Endodermal cell (in vitro differentiated cells): ENCODE measurements at regions not wholly inside any gene's neighbourhood (a gene's known extent, or its start where the extent isn't known, plus 50 kb on each side); places are given as distances from the start of the nearest gene placed in this dataset.

Experiments used
- DNase-seq: peaks from one replicate; pipeline ENCODE4 v3.0.0-alpha.2; 2017
- H3K27ac ChIP-seq: 2 replicates; pipeline ENCODE4 v1.5.1; 2013; ENCODE audit warnings: mild to moderate bottlenecking, low read depth, low read length, moderate library complexity
- H3K27me3 ChIP-seq: 2 replicates; pipeline ENCODE4 v1.6.1; 2013; ENCODE audit warnings: mild to moderate bottlenecking, low read length, moderate library complexity; ENCODE audit not compliant: insufficient read depth, control insufficient read depth, poor library complexity, severe bottlenecking
- H3K36me3 ChIP-seq: 2 replicates; pipeline ENCODE4 v1.7.0; 2013; ENCODE audit warnings: mild to moderate bottlenecking, low read length, moderate library complexity; ENCODE audit not compliant: control insufficient read depth, insufficient read depth
- H3K4me1 ChIP-seq: one replicate; pipeline ENCODE4 v1.7.0; 2013; ENCODE audit warnings: low read length; ENCODE audit not compliant: control insufficient read depth, insufficient read depth
- H3K4me3 ChIP-seq: 2 replicates; pipeline ENCODE4 v1.5.1; 2013; ENCODE audit warnings: mild to moderate bottlenecking, low read length, moderate library complexity
- H3K9ac ChIP-seq: 2 replicates; pipeline ENCODE4 v1.6.1; 2013; ENCODE audit warnings: mild to moderate bottlenecking, low read length, moderate library complexity; ENCODE audit not compliant: poor library complexity, severe bottlenecking; ENCODE audit errors: extremely low read depth
- H3K9me3 ChIP-seq: 2 replicates; pipeline ENCODE4 v1.6.1; 2013; ENCODE audit warnings: mild to moderate bottlenecking, low read length, moderate library complexity; ENCODE audit not compliant: control insufficient read depth
- H3K27ac Mint-ChIP-seq: 2 replicates; pipeline ENCODE4 v1.8.0; 2020; ENCODE audit warnings: mixed read lengths
- H3K27me3 Mint-ChIP-seq: 2 replicates; pipeline ENCODE4 v1.8.0; 2021; ENCODE audit warnings: mild to moderate bottlenecking, mixed read lengths; ENCODE audit not compliant: insufficient read depth
- H3K36me3 Mint-ChIP-seq: 2 replicates; pipeline ENCODE4 v1.8.0; 2020; ENCODE audit warnings: low read depth, mixed read lengths
- H3K4me1 Mint-ChIP-seq: 2 replicates; pipeline ENCODE4 v1.8.0; 2020; ENCODE audit warnings: mixed read lengths
- H3K4me3 Mint-ChIP-seq: 2 replicates; pipeline ENCODE4 v1.8.0; 2020; ENCODE audit warnings: mild to moderate bottlenecking, moderate library complexity, mixed read lengths
- H3K9me3 Mint-ChIP-seq: 2 replicates; pipeline ENCODE4 v1.8.0; 2020; ENCODE audit warnings: mild to moderate bottlenecking, mixed read lengths
- WGBS, 2 experiments: methylation state at CpG; one replicate each; pipeline versions ENCODE4 v1.1.5 to v1.1.7; 2013; ENCODE audit warnings: missing lambda C conversion rate in 2 of 2, mixed read lengths in 1 of 2; ENCODE audit not compliant: insufficient coverage in 1 of 2, insufficient read length in 1 of 2; 5-methylcytosine and 5-hydroxymethylcytosine counted together
- TF ChIP-seq, protein P1 (sequence below): fragments of 200-600 bp; sonication (generic); conservative IDR thresholded peaks from 2 replicates; pipeline ENCODE4 v1.5.0; 2021; ENCODE audit warnings: antibody characterized with exemption, mild to moderate bottlenecking

DNA sequence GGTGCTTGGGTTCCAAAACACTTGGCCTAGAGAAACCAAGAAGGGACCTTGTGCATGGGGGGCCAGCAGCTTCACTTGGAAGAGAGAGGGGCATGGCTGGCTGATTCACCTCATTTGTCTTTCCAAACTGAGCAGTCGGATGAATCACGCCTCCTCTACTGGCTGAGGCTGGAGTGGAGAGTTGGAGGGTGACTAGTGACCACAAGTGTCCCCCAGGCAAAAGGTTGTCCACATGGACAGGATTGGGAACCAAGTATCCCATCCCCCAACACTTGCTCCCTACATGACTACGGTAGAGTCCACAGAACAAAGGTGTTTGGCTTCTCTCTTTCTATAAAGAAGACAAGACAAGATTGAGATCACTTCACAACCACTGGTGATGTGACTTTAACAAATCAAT, 875.6 kb downstream of the QKI start:
- Mint-ChIP-seq H3K4me1 (no peaks in the 10 kb centered on the region), H3K9me3 (peaks cover 5% of the 10 kb centered on the region), H3K36me3 (no peaks in the 10 kb centered on the region), H3K4me3 (no peak overlapping the region), H3K27ac (no peak overlapping the region), H3K27me3 (no peaks in the 10 kb centered on the region)
- no peak for DNase-seq
- Histone ChIP-seq H3K9ac (no peak overlapping the region), H3K36me3 (no peaks in the 10 kb centered on the region), H3K9me3 (peaks cover 5% of the 10 kb centered on the region), H3K27me3 (no peaks in the 10 kb centered on the region), H3K4me3 (no peak overlapping the region), H3K27ac (no peak overlapping the region), H3K4me1 (no peaks in the 10 kb centered on the region)
- 90% methylated on average over 3 of the region's 3 CpGs; no CpG with 5 or more reads in 1 of the 2 experiments for WGBS, 2 experiments
- TF ChIP-seq, protein P1, sequence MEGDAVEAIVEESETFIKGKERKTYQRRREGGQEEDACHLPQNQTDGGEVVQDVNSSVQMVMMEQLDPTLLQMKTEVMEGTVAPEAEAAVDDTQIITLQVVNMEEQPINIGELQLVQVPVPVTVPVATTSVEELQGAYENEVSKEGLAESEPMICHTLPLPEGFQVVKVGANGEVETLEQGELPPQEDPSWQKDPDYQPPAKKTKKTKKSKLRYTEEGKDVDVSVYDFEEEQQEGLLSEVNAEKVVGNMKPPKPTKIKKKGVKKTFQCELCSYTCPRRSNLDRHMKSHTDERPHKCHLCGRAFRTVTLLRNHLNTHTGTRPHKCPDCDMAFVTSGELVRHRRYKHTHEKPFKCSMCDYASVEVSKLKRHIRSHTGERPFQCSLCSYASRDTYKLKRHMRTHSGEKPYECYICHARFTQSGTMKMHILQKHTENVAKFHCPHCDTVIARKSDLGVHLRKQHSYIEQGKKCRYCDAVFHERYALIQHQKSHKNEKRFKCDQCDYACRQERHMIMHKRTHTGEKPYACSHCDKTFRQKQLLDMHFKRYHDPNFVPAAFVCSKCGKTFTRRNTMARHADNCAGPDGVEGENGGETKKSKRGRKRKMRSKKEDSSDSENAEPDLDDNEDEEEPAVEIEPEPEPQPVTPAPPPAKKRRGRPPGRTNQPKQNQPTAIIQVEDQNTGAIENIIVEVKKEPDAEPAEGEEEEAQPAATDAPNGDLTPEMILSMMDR: no peak

DNA sequence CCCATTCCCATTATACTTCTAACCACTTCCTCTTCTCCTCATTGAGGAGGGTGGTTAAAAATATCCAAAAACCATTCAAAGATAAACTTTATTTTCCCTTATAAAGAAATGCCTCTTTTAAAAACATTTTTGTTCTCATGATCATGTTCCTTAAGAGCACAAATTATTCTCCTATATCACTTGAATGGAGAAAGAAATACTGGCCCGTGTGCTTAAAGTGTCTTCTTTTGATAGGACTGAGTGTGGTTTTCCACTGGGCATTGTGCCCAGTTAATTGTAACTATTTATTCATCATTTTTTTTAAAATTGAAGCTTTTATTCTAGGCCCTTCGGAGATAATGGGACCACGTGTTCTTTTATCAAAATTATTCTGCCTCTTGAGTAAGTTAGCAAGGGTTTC, 871.5 kb downstream of the QKI start:
- no peaks in the 10 kb centered on the region for H3K36me3 Mint-ChIP-seq
- no peak for DNase-seq
- H3K4me3 Mint-ChIP-seq: no peak overlapping the region
- no peaks in the 10 kb centered on the region for H3K27me3 Mint-ChIP-seq
- H3K27ac Mint-ChIP-seq: no peak overlapping the region
- Histone ChIP-seq H3K36me3 (no peaks in the 10 kb centered on the region), H3K9me3 (no peaks in the 10 kb centered on the region), H3K27me3 (no peaks in the 10 kb centered on the region), H3K9ac (no peak overlapping the region), H3K27ac (no peak overlapping the region), H3K4me1 (no peaks in the 10 kb centered on the region), H3K4me3 (no peak overlapping the region)
- TF ChIP-seq, protein P1: no peak
- H3K9me3 Mint-ChIP-seq: no peaks in the 10 kb centered on the region
- WGBS, 2 experiments: 96% methylated on average over 3 of the region's 3 CpGs; no CpG with 5 or more reads in 1 of the 2 experiments
- H3K4me1 Mint-ChIP-seq: no peaks in the 10 kb centered on the region

DNA sequence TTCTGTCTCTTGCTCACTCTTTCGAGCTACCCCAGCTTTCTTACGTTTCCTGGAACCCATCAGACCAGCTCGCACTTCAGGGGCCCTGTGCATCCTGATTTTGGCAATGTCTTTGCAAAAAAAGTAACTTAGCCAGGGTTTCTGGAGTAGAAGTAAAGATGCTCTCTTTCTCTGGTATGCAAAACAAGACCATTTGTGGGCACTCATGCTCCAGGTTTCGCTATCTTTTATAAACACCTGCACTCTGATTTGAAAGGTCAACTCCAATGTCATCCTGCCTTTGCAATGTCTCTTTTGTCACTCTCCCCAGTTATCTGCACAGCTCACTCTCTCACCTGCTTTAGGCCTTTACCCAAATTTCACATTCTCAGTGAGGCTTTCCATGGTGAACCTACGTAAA, 869.1 kb downstream of the QKI start:
- WGBS, 2 experiments: 93 to 94% methylated on average over 4 to 5 of the region's 5 CpGs
- no peak overlapping the region for H3K4me3 ChIP-seq
- H3K4me3 Mint-ChIP-seq: no peak overlapping the region
- DNase-seq: no peak
- H3K9me3 Mint-ChIP-seq: peaks cover 16% of the 10 kb centered on the region
- H3K9ac ChIP-seq: no peak overlapping the region
- TF ChIP-seq, protein P1: no peak
- peaks cover 8% of the 10 kb centered on the region for H3K9me3 ChIP-seq
- no peaks in the 10 kb centered on the region for H3K4me1 ChIP-seq
- H3K27ac ChIP-seq: no peak overlapping the region
- no peaks in the 10 kb centered on the region for H3K36me3 Mint-ChIP-seq
- H3K27me3 ChIP-seq: no peaks in the 10 kb centered on the region
- no peaks in the 10 kb centered on the region for H3K36me3 ChIP-seq
- H3K27ac Mint-ChIP-seq: no peak overlapping the region
- H3K27me3 Mint-ChIP-seq: no peaks in the 10 kb centered on the region
- H3K4me1 Mint-ChIP-seq: no peaks in the 10 kb centered on the region
